Mesenchymal stem cell (in vitro differentiated cells and primary cell): ENCODE measurements at regions not wholly inside any gene's neighbourhood (a gene's known extent, or its start where the extent isn't known, plus 50 kb on each side); places are given as distances from the start of the nearest gene placed in this dataset.

Source experiments
- DNase-seq: peaks from one replicate; pipeline ENCODE4 v3.0.0-alpha.2; 2013
- H2AFZ ChIP-seq: one replicate; pipeline ENCODE4 v1.6.1; 2013; ENCODE audit warnings: low read depth, mild to moderate bottlenecking, control low read depth, inconsistent platforms, low read length, moderate library complexity
- H2AK5ac ChIP-seq: 2 replicates; pipeline ENCODE4 v1.6.1; 2013; ENCODE audit warnings: low read length, moderate library complexity, mild to moderate bottlenecking, inconsistent platforms; ENCODE audit not compliant: severe bottlenecking
- H2BK120ac ChIP-seq: one replicate; pipeline ENCODE4 v1.6.1; 2013; ENCODE audit warnings: low read depth, mild to moderate bottlenecking, inconsistent platforms, low read length, moderate library complexity
- H2BK12ac ChIP-seq, 2 experiments: one replicate each; pipeline ENCODE4 v1.6.1; 2013; ENCODE audit warnings: inconsistent platforms in 2 of 2, low read length in 2 of 2, mild to moderate bottlenecking in 2 of 2, moderate library complexity in 2 of 2, control low read depth in 1 of 2
- H2BK15ac ChIP-seq: one replicate; pipeline ENCODE4 v1.6.1; 2013; ENCODE audit warnings: mild to moderate bottlenecking, low read depth, inconsistent platforms; ENCODE audit not compliant: poor library complexity, severe bottlenecking
- H2BK5ac ChIP-seq: 2 replicates; pipeline ENCODE4 v1.6.1; 2013; ENCODE audit warnings: low read depth, mild to moderate bottlenecking, low read length, control low read depth, inconsistent platforms; ENCODE audit not compliant: poor library complexity, severe bottlenecking
- H3K14ac ChIP-seq, 2 experiments: one replicate each; pipeline ENCODE4 v1.6.1; 2013; ENCODE audit warnings: inconsistent platforms in 2 of 2, low read length in 2 of 2, control low read depth in 1 of 2, mild to moderate bottlenecking in 1 of 2, moderate library complexity in 1 of 2
- H3K18ac ChIP-seq, 2 experiments: one replicate each; pipeline ENCODE4 v1.6.1; 2013; ENCODE audit warnings: inconsistent platforms in 2 of 2, low read length in 2 of 2, control low read depth in 1 of 2, low read depth in 1 of 2, mild to moderate bottlenecking in 1 of 2
- H3K23ac ChIP-seq, 2 experiments: one replicate each; pipeline ENCODE4 v1.6.1; 2013; ENCODE audit warnings: inconsistent platforms in 2 of 2, low read length in 2 of 2, mild to moderate bottlenecking in 2 of 2, moderate library complexity in 2 of 2, control low read depth in 1 of 2
- H3K27ac ChIP-seq: 2 replicates; pipeline ENCODE4 v1.5.1; 2013; ENCODE audit warnings: mild to moderate bottlenecking, moderate library complexity, low read length, control low read depth, inconsistent platforms; ENCODE audit not compliant: poor library complexity, severe bottlenecking
- H3K27me3 ChIP-seq, 2 experiments: 2 replicates each; pipeline versions ENCODE4 v1.6.1 to v1.7.0; 2013; ENCODE audit warnings: low read length in 2 of 2, mild to moderate bottlenecking in 2 of 2, moderate library complexity in 2 of 2, control low read depth in 1 of 2, inconsistent platforms in 1 of 2; ENCODE audit not compliant: control insufficient read depth in 1 of 2, insufficient read depth in 1 of 2
- H3K36me3 ChIP-seq, 2 experiments: 2 replicates each; pipeline versions ENCODE4 v1.6.1 to v1.7.0; 2013; ENCODE audit warnings: low read length in 2 of 2, control low read depth in 1 of 2, inconsistent platforms in 1 of 2, low read depth in 1 of 2, mild to moderate bottlenecking in 1 of 2; ENCODE audit not compliant: insufficient read depth in 2 of 2, control insufficient read depth in 1 of 2
- H3K4ac ChIP-seq, 2 experiments: one replicate each; pipeline ENCODE4 v1.6.1; 2013; ENCODE audit warnings: inconsistent platforms in 2 of 2, low read length in 2 of 2, mild to moderate bottlenecking in 2 of 2, moderate library complexity in 2 of 2, control low read depth in 1 of 2, low read depth in 1 of 2
- H3K4me1 ChIP-seq: 2 replicates; pipeline ENCODE4 v1.6.1; 2013; ENCODE audit warnings: low read depth, low read length, control low read depth; ENCODE audit not compliant: control insufficient read depth, insufficient read depth
- H3K4me2 ChIP-seq: 2 replicates; pipeline ENCODE4 v1.6.1; 2013; ENCODE audit warnings: low read length, mild to moderate bottlenecking, inconsistent platforms; ENCODE audit not compliant: poor library complexity, severe bottlenecking
- H3K4me3 ChIP-seq, 2 experiments: 2 replicates each; pipeline versions ENCODE4 v1.5.1 to v1.7.0; 2013; ENCODE audit warnings: low read length in 2 of 2, mild to moderate bottlenecking in 2 of 2, control low read depth in 1 of 2, low read depth in 1 of 2; ENCODE audit not compliant: insufficient read depth in 1 of 2
- H3K79me1 ChIP-seq: replicated peaks from 2 replicates; pipeline ENCODE4 v1.6.1; 2013; ENCODE audit warnings: mild to moderate bottlenecking, control low read depth, low read length, inconsistent platforms; ENCODE audit not compliant: poor library complexity, severe bottlenecking
- H3K9ac ChIP-seq: 2 replicates; pipeline ENCODE4 v1.7.0; 2013; ENCODE audit warnings: mild to moderate bottlenecking, low read length, moderate library complexity
- H3K9me3 ChIP-seq: 2 replicates; pipeline ENCODE4 v1.7.0; 2013; ENCODE audit warnings: mild to moderate bottlenecking, low read length; ENCODE audit not compliant: control insufficient read depth
- H4K8ac ChIP-seq: one replicate; pipeline ENCODE4 v1.6.1; 2013; ENCODE audit warnings: inconsistent platforms, mild to moderate bottlenecking, low read length, moderate library complexity
- H4K91ac ChIP-seq: one replicate; pipeline ENCODE4 v1.6.1; 2013; ENCODE audit warnings: mild to moderate bottlenecking, low read length, inconsistent platforms
- WGBS: methylation state at CpG from one replicate; pipeline ENCODE4 v1.1.7; 2013; ENCODE audit warnings: mixed read lengths; 5-methylcytosine and 5-hydroxymethylcytosine counted together

DNA sequence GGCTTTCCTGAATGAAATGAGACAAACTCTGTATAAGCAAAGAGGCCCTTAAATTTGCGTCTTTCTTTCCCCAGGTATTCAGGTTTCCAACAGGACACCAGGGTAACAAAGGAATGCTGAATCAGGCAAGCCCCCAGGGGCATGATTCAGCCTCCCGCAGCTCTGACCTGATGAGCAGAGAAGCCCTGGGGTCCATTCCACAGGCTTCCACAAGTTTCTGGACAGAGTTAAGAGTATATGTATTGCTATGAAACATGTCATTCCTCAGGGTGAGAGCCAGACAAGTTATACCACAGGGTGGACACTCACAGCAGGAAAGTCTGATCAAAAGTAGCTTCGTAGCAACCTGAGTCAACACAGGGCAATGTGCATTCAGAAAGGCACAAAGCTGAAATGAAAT lies 68.1 kb upstream of the CTNNB1 start:
- no peak overlapping the region for H2BK12ac ChIP-seq
- no peak overlapping the region for H4K91ac ChIP-seq
- no peaks in the 10 kb centered on the region for H3K4me1 ChIP-seq
- H3K27ac ChIP-seq: peak overlapping the region; percentile 15
- H3K9ac ChIP-seq: no peak overlapping the region
- H3K14ac ChIP-seq: no peak overlapping the region
- no peak overlapping the region for H3K4ac ChIP-seq
- H2AK5ac ChIP-seq: no peak overlapping the region
- peaks cover 55% of the 10 kb centered on the region for H3K9me3 ChIP-seq
- no peaks in the 10 kb centered on the region for H3K79me1 ChIP-seq
- no peak overlapping the region for H2BK5ac ChIP-seq
- no peak overlapping the region for H3K4me2 ChIP-seq
- H3K18ac ChIP-seq: no peak overlapping the region
- H3K27me3 ChIP-seq: peaks cover 0 to 5% of the 10 kb centered on the region in 2 experiments
- no peak overlapping the region for H2BK15ac ChIP-seq
- 76% methylated on average over 3 of the region's 3 CpGs for WGBS
- H3K4me3 ChIP-seq: no peak overlapping the region
- no peak overlapping the region for H2AFZ ChIP-seq
- H2BK120ac ChIP-seq: no peak overlapping the region
- H3K23ac ChIP-seq: no peak overlapping the region
- H4K8ac ChIP-seq: no peak overlapping the region
- DNase-seq: no peak
- H3K36me3 ChIP-seq: no peaks in the 10 kb centered on the region

DNA sequence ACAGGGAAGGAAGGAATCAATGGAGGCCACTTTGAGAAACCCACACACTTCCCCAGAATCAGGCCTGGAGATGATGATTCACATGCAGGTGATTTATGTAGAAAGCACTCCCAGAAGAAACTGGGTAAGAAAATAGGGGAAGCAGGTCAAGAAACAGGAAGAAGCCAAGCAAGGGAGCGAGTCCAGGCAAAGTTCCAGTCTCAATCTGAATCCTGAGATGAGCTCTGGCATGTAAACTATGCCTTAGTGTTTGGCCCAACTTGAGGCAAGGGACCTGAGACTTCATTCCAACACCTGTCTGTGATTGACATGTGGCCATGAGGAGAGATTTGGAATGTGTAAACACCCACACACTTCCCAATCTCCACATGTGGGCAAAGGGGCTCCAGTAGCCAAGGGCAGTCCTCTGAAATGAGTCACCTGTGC lies 61.6 kb upstream of the CTNNB1 start:
- H3K4me1 ChIP-seq: no peaks in the 10 kb centered on the region
- no peak overlapping the region for H2BK5ac ChIP-seq
- H3K36me3 ChIP-seq: no peaks in the 10 kb centered on the region
- no peak overlapping the region for H3K4ac ChIP-seq
- H3K27me3 ChIP-seq: peaks cover 0 to 6% of the 10 kb centered on the region in 2 experiments
- no peak overlapping the region for H3K4me2 ChIP-seq
- H4K91ac ChIP-seq: no peak overlapping the region
- no peak overlapping the region for H2BK12ac ChIP-seq
- no peak overlapping the region for H3K9ac ChIP-seq
- no peak overlapping the region for H2AFZ ChIP-seq
- peaks cover 10% of the 10 kb centered on the region for H3K9me3 ChIP-seq
- H2BK15ac ChIP-seq: no peak overlapping the region
- H3K79me1 ChIP-seq: no peaks in the 10 kb centered on the region
- no peak overlapping the region for H3K18ac ChIP-seq
- no peak overlapping the region for H3K23ac ChIP-seq
- no peak overlapping the region for H4K8ac ChIP-seq
- 82% methylated on average over 1 of the region's 1 CpG for WGBS
- no peak overlapping the region for H2BK120ac ChIP-seq
- DNase-seq: no peak
- no peak overlapping the region for H2AK5ac ChIP-seq
- H3K4me3 ChIP-seq: no peak overlapping the region
- H3K27ac ChIP-seq: no peak overlapping the region
- H3K14ac ChIP-seq: no peak overlapping the region

DNA sequence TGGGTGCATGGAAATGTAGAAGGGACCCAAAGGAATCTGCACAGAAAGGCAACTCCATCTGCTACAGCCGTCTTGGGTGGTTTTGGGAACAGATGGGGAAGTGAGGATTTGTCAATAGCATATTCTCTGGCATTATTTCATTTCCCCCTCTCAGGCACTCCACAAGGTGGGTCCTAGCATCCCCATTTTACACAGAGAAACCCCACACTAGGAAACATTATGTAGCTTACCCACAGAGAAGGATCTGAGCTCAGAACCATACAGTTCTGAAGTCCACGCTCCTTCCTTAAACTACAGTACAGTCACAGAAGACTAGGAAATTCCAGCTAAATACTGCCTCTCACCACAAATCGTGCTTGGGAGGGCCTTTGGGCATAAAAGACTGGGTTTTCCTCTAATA lies 61.2 kb upstream of the CTNNB1 start:
- Histone ChIP-seq H3K4me1 (no peaks in the 10 kb centered on the region), H4K8ac (no peak overlapping the region), H3K9me3 (peaks cover 7% of the 10 kb centered on the region), H2AFZ (no peak overlapping the region), H3K79me1 (no peaks in the 10 kb centered on the region), H3K36me3 (no peaks in the 10 kb centered on the region), H2BK120ac (no peak overlapping the region), H3K4ac (no peak overlapping the region), H3K4me2 (no peak overlapping the region), H2BK15ac (no peak overlapping the region), H3K18ac (no peak overlapping the region), H3K14ac (no peak overlapping the region), H2BK5ac (no peak overlapping the region), H3K27ac (no peak overlapping the region), H3K27me3 (peaks cover 0 to 6% of the 10 kb centered on the region in 2 experiments), H3K4me3 (no peak overlapping the region), H3K9ac (no peak overlapping the region), H4K91ac (no peak overlapping the region), H3K23ac (no peak overlapping the region), H2BK12ac (no peak overlapping the region), H2AK5ac (no peak overlapping the region)
- no peak for DNase-seq
- 74% methylated on average over 2 of the region's 3 CpGs for WGBS

DNA sequence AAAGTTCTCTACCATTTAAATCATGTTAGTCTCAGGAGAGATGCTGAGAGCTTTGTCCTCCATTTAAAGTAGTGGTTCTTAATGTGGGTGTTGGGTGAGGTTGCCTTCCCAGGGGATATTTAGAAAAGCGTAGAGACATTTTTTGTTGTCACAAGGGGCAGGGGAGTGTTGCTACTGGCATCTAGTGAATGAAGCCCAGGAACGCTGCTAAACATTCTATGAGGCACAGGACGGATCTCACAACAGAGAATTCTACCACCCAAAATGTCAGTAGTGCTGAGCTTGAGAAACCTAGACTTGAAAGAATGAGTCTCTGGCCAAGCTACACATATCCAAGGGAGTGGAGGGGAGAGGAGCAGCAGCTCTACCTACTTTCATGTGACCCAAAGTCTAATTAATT lies 60.7 kb upstream of the CTNNB1 start:
- Histone ChIP-seq H2BK5ac (no peak overlapping the region), H2AFZ (no peak overlapping the region), H3K4me2 (no peak overlapping the region), H3K27me3 (peaks cover 0 to 6% of the 10 kb centered on the region in 2 experiments), H4K91ac (no peak overlapping the region), H3K9me3 (peaks cover 7% of the 10 kb centered on the region), H3K9ac (no peak overlapping the region), H3K36me3 (no peaks in the 10 kb centered on the region), H3K4me1 (no peaks in the 10 kb centered on the region), H3K18ac (no peak overlapping the region), H3K79me1 (no peaks in the 10 kb centered on the region), H2BK15ac (no peak overlapping the region), H4K8ac (no peak overlapping the region), H3K23ac (no peak overlapping the region), H3K14ac (no peak overlapping the region), H3K27ac (no peak overlapping the region), H2BK12ac (no peak overlapping the region), H3K4ac (no peak overlapping the region), H3K4me3 (no peak overlapping the region), H2BK120ac (no peak overlapping the region), H2AK5ac (no peak overlapping the region)
- WGBS: 79% methylated on average over 3 of the region's 3 CpGs
- DNase-seq: no peak
